ENCODE measurements at regions not wholly inside any gene's neighbourhood (a gene's known extent, or its start where the extent isn't known, plus 50 kb on each side); places are given as distances from the start of the nearest gene placed in this dataset.

- FAIRE-seq = no peak
Observed at GRCh38 chr1:170836141-170836540, 99.2 kb upstream of the MROH9 start.

GRCh38 chr1:170840371-170840770 is 95.0 kb upstream of the MROH9 start:
- Histone ChIP-seq H3K9me3 (ENCODE audit: control insufficient read depth, low read depth, low read length) (no peaks in the 10 kb centered on the region), H3K27me3 (ENCODE audit: control insufficient read depth, extremely low read depth, insufficient read depth, low read length) (no peaks in the 10 kb centered on the region), H4K20me1 (ENCODE audit: control insufficient read depth, extremely low read depth, insufficient read depth, low read length) (no peaks in the 10 kb centered on the region), H3K9me1 (ENCODE audit: control insufficient read depth, extremely low read depth, insufficient read depth, low read length) (no peaks in the 10 kb centered on the region), H3K4me1 (ENCODE audit: control insufficient read depth, extremely low read depth, insufficient read depth, low read length) (no peaks in the 10 kb centered on the region), H3K4me3 (ENCODE audit: control insufficient read depth in 2 of 3, extremely low read depth in 1 of 3, insufficient read depth in 2 of 3, low read depth in 1 of 3, low read length in 3 of 3) (no peak overlapping the region), H3K27ac (ENCODE audit: control insufficient read depth, insufficient read depth, low read length) (no peak overlapping the region), H3K79me2 (ENCODE audit: control insufficient read depth, insufficient read depth, low read length) (no peaks in the 10 kb centered on the region), H3K4me2 (ENCODE audit: control insufficient read depth, extremely low read depth, insufficient read depth, low read depth, low read length) (no peak overlapping the region), H2AFZ (ENCODE audit: control insufficient read depth, low read length) (no peak overlapping the region), H3K9ac (ENCODE audit: control insufficient read depth, extremely low read depth, insufficient read depth, low read length) (no peak overlapping the region), H3K36me3 (ENCODE audit: control insufficient read depth in 2 of 2, extremely low read depth in 1 of 2, insufficient read depth in 2 of 2, low read length in 2 of 2) (no peaks in the 10 kb centered on the region)
- dilution Hi-C loops (cut with MboI; ENCODE audit: extremely low pct_ligation_motif_present, low sequenced_read_pairs) = no loop called here
- DNase-seq (ENCODE audit: low read depth, low spot score) (no peak), FAIRE-seq (no peak)
- TF ChIP-seq CTCF (optimal IDR thresholded peaks at IDR 0.05 in 1 of 3, IDR thresholded peaks at IDR 0.05 in 1 of 3, conservative IDR thresholded peaks at IDR 0.05 in 1 of 3; ENCODE audit: extremely low read depth in 1 of 3, insufficient read depth in 2 of 3, low read length in 3 of 3) (no peak), EZH2 (IDR thresholded peaks at IDR 0.05; ENCODE audit: low read length) (no peak)

More at GRCh38 chr1:170836141-170836540, 99.2 kb upstream of the MROH9 start:
- Histone ChIP-seq H2AFZ (ENCODE audit: control insufficient read depth, low read length) (no peak overlapping the region), H3K36me3 (ENCODE audit: control insufficient read depth in 2 of 2, extremely low read depth in 1 of 2, insufficient read depth in 2 of 2, low read length in 2 of 2) (no peaks in the 10 kb centered on the region), H3K27me3 (ENCODE audit: control insufficient read depth, extremely low read depth, insufficient read depth, low read length) (no peaks in the 10 kb centered on the region), H3K4me3 (ENCODE audit: control insufficient read depth in 2 of 3, extremely low read depth in 1 of 3, insufficient read depth in 2 of 3, low read depth in 1 of 3, low read length in 3 of 3) (no peak overlapping the region), H3K9me3 (ENCODE audit: control insufficient read depth, low read depth, low read length) (no peaks in the 10 kb centered on the region), H3K27ac (ENCODE audit: control insufficient read depth, insufficient read depth, low read length) (no peak overlapping the region), H3K9ac (ENCODE audit: control insufficient read depth, extremely low read depth, insufficient read depth, low read length) (no peak overlapping the region), H3K4me1 (ENCODE audit: control insufficient read depth, extremely low read depth, insufficient read depth, low read length) (no peaks in the 10 kb centered on the region), H3K4me2 (ENCODE audit: control insufficient read depth, extremely low read depth, insufficient read depth, low read depth, low read length) (no peak overlapping the region), H4K20me1 (ENCODE audit: control insufficient read depth, extremely low read depth, insufficient read depth, low read length) (no peaks in the 10 kb centered on the region), H3K79me2 (ENCODE audit: control insufficient read depth, insufficient read depth, low read length) (no peaks in the 10 kb centered on the region), H3K9me1 (ENCODE audit: control insufficient read depth, extremely low read depth, insufficient read depth, low read length) (no peaks in the 10 kb centered on the region)
- DNase-seq (ENCODE audit: low read depth, low spot score) = no peak
- dilution Hi-C loops (cut with MboI; ENCODE audit: extremely low pct_ligation_motif_present, low sequenced_read_pairs) = no loop called here
- TF ChIP-seq EZH2 (IDR thresholded peaks at IDR 0.05; ENCODE audit: low read length) = no peak
- TF ChIP-seq CTCF (optimal IDR thresholded peaks at IDR 0.05 in 1 of 3, IDR thresholded peaks at IDR 0.05 in 1 of 3, conservative IDR thresholded peaks at IDR 0.05 in 1 of 3; ENCODE audit: extremely low read depth in 1 of 3, insufficient read depth in 2 of 3, low read length in 3 of 3) = no peak
